Fibroblast of skin of left biceps (primary cell): ENCODE measurements at regions not wholly inside any gene's neighbourhood (a gene's known extent, or its start where the extent isn't known, plus 50 kb on each side); places are given as distances from the start of the nearest gene placed in this dataset.

ENCODE experiments used
- DNase-seq, 2 experiments: peaks; one replicate each; pipeline ENCODE4 v3.0.0-alpha.2; 2013; ENCODE audit warnings: low read depth in 2 of 2

DNA sequence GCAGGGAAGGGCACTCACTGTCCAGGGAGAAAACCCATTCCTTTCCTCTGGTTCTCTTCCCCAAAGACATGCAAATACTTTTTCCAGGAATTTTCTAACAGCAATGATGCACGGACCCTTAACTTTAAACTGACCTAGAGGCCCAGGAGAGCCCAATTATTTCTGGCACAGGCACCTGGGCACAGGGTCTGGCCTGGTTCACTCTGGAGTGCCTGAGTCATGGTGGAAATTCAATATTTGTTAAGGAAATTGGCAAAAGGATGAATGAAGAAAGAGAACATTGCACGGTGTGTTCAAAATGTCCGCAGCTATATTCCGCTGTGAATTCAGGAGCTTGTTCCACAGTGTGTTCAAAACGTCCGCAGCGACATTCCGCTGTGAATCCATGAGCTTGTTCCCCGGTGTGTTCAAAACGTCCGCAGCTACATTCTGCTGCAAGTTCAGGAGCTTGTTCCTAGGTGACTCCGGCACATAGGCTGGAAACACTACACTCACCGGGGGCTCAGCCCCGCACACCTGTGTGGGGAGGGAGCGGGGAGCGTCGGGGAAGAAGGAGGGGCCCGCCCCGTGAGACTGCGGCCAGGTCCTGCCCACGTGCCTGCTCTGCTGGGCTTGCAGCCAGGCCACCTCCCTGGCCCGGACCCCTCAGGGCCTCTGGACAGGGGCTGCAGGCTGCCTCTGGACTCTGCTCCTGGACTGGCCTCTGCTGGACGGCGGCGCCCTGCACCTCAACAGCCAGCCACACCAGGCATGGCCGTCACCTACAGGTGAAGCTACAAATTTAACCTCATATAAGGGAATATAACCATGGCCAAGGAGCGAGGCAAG is 72.0 kb upstream of the FAM20C start:
- DNase-seq = no peak

DNA sequence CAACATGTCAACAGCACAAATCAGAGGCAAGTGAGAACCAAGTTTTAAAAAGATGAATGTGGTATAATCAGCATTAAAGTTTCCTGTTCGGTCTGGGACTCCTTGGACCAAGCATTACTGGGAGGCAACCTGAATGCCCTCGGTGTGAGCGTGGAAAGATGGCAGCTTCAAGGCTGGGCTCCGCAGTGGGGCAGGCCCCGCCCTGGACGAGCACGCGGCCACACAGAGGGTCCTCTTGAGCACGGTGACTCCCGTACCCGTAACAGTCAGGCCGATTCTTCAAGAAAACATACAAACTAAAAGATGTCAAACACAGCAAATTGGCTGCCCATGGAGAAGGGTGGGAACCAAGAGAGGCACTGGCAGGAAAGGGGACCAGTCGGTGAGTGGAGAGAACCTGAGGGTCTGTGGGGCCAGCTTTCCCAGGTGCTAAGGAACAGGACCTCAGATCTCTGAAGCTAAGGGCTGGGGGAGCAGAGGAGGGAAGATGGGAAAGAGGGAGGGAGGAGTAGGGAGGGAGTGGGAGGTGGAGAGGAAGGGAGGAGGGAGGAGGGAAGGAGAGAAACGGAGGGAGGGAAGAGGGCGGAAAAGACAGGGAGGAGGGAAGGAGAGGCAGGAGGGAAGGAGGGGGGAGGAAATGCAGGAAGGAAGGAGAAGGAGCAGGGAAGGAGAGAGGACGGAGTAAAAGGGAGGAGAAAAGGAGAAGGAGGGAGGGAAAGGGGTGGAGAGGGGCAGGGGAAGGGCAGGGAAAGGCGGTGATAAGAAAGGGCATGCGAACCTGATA is 71.2 kb upstream of the FAM20C start:
- DNase-seq = no peak

DNA sequence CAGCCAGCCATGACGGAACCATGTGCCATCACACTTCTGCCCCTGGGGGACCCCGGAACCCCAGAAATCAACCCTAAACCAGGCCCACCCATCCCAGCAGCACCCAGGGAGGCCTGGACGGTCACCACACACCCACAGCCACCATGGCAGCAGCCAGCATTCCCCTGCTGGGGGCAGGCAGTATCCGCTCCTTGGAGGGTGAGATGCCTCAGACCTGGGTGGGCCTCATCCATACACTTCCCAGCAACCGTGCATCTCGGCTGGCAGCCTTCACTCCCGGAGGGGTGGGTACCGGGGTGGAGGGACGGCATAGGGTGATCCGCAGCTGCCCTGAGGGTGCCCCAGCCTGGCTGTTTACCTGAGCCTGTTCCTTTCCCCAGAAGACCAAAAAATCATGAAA is 69.1 kb upstream of the FAM20C start:
- no peak for DNase-seq

- DNase-seq = no peak
Measured at GRCh38 chr7:124130-124949, 68.0 kb upstream of the FAM20C start.

DNA sequence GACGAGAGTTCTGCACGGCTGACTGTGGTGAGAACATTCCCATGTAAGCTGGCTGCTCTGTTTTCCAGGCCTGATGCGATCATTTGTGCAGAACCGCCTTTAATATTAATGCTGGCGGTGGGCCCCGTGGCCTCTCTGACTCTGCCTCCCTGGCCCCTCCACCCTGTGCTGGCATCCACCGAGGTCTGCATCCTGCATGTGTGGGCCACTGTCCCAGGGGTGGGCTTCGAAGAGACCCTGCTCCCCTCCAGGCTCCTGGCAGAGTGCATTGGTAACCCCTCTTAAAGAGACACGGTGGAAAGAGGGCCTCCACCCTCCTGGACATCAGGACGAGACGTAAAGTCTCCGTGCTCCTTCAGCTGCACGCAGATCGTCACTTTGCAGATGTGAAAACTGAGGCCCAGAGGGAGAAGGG is 67.3 kb upstream of the FAM20C start:
- DNase-seq = no peak

DNA sequence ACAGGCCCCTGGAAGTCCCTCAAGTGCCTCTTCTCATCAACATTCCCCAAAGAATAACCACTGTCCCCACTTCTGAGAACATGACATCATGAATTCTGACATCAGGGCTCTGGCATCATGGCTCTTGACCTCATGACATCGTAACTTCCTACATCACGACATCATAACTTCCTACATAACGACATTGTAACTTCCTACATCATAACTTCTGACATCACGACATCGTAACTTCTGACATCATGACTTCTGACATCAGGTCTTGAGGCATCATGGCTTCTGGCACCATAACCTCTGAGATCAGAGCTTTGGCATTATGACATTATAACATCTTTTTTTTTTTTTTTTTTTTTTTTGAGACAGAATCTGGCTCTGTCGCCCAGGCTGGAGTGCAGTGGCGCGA is 66.7 kb upstream of the FAM20C start:
- no peak for DNase-seq

- DNase-seq = no peak
Measured at GRCh38 chr7:126368-126767, 66.0 kb upstream of the FAM20C start.

GRCh38 chr7:127064-127598 is 65.2 kb upstream of the FAM20C start:
- no peak for DNase-seq

DNA sequence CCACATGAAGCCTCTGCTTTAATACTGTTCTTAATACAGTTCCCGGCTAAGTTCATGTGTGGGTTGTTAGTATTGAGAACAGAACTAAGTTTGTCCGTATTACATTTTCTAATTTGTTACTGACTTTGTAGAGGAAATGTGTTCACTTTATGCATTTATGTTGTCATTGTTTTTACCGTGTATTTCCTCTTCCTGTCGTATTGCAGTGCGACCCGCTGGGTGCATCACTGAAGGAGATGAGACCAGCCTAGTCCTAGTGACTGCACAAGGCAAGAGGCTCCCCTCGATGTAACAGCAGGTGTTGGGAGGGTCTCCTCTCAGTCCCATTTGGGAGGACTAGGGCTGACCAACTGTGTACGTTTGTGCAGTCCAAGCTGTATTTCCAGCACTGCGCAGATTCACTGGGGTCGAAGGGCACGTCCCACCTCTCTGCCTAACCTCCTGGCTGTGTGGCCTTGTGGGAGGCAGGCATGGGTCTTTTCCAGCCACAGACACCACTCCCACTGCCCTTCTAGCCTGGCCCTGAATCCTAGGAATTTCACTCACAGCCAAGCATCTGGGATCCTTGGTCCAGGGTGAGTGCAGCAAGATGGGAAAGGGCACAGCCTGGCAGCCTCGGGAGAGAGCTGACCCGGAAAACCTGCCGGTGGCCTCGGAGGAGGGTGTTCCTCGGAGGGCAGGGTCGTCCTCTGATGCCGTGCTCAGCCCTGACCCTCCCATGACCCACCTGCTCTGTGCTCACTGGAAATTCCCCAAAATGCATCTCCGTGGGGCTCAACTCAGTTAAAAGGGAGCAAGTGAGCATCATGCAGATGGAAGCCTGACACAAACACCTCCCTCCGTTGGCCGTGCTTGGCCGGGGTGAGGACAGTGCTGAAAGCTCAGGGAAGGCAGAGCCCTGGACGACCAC is 63.9 kb upstream of the FAM20C start:
- DNase-seq = no peak

DNA sequence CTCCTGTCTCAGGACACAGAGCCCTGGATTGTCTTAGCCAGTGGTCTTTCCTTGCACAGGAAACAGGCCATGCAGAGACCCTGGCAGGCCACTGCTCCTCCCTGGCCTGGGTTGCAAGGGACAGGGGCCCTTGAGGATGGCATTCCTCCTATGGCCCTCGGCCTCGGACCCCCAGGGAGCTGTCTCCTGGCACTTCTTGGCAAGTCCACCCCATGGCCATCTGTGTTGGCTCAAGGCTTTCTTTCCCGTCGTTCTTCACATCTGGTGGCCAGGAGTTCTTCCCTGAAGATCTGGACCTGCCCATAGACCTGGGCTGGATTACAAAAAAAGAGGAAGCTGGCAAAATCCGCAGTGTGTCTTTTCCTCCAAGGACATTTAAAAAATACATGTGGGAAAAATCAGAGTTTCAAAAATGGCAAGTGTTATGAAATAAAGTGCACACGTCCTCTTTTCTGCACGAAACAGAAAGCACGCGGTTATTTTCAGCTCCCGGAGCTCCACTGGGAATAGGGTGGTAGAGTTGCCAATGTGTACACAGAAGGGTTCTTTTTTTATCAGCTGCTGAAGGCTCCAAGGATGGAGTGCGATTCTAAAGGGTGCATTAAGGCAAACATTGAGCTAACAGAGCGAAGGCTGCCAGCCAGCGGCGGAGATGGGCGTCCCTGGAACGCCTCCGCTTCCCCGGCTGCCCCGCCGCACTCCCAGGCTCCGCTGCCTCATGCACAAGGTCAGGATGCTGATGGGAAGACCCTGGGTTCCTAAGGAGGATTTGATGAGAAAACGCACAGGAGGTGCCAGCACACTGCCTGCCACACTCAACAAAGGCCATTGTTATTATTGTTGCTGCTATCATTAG is 62.8 kb upstream of the FAM20C start:
- no peak for DNase-seq

DNA sequence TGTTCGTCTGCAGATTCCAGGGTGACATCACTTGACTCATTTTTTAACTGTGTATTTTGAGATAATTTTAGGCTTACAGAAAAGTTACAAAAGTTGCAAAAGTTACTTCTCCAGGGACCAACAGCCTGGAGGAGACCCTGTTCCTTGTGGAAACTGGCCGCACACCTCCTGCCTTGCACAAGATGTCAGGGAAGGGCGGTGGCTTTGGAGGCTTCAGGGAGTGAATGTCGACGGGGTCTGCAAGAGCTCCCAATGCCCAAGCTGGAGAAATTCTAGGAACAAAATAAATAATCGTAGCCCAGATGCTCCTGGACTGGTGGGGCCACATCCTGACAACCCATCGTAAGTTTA is 62.2 kb upstream of the FAM20C start:
- no peak for DNase-seq

DNA sequence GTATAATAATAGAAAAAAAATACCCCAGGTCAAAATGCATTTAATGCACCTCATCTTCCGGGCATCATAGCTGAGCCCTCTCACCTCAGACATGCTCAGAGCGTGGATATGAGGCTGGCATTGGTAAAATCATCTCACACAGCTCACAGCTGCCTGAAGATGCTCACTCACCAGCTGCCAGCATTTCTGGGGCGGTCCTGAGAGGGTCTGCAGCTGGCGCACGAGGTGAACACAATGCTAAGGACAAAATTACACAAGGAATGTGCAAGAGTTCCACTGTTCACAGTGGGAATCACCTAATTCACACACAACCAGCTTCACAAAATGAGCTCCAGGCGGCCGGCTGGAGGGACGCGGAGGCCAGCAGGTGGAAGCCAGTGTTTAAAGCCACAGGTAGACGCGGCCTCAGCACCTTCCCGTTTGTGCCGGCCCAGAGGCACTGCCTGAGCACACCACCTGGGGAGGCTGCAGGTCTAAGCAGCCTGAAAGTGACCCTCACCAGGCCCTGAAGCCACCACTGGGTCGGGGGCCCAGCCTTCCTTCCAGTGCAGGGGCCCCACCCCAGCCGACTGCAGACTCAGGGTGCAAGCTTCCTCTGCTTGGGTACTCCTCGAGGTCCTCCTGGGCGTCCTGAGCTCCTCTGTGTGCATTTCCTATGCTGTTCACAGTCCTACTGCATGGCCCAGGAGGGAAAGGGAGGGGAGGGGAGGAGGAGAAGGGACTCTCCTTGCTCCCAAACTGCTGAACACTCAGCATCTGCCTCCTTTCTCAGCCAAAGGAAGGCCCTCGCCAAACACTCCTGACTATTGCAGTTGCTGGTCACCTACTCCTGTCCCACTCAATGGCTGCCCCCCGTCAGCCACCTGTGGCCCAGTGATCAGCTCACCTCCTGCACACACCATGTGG is 61.2 kb upstream of the FAM20C start:
- no peak for DNase-seq

DNA sequence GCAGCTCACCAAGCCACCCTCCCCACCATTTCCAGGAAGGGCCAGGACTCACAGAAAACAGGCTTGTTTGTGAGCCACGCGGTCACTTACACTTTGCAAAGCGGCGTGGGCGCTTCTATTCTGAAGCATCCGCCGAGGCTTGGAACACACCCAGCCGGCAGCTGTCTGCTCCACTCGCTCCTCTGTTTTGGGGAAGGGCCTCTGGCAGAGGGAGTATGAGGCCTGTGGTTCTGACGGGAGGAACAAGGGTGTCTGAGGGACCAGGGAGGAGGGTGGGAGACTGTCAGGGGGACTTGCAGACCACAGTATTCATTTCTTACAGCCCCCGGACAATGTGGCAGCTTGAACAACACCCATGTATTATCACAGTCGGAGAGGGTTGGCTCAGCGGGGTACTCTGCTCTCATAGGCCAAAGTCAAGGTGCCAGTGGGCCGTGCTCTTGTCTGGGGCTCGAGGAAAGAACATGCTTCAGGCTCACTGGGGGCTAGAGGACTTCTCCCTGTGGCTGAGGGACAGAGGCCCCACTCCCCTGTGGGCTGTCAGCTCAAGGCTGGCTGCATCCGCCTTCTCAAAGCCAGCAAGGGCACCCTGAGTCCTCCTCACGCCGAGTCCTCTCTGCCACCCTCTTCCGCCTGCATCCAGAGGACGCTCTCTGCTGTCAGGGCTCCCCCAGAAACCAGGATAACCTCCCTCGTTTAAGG is 60.4 kb upstream of the FAM20C start:
- DNase-seq = no peak

GRCh38 chr7:132899-133298 is 59.5 kb upstream of the FAM20C start:
- DNase-seq = no peak

DNA sequence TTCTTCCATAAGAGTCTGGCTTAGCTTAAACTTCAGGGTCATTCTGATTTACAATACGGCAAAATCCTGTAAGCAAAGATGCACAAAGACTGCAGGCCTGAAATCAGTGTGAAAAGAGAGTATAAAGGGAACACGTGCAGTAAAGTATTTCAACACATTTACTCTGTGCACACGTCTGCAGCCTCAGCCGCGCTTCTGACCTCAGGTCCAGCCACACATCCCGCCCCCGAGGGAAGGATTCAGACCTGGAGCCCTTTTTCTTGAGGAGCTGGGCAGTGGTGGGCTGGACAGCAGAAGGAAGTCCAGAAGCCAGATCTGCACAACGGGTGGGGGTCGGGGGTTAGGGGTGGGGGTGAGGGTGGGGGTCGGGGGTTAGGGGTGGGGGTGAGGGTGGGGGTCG is 58.9 kb upstream of the FAM20C start:
- no peak for DNase-seq

DNA sequence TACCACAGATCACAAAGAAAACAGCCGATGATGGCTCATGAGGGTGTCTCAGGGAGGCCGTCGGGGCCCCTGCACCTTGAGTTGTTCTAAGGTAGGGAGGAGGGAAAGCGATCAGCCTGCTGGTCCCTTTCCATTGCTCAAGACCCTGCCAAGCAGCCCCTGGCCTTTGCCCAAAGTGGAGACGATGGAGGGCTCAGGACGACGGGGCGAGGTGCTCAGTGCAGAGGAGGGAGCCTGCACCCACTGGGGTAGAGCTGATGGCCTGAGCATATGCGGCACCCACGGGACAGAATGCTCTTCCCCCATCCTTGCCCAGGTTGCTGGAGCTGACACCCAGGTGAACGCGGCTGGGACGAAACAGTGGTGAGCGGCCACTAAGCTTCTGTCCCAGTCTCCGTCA is 58.3 kb upstream of the FAM20C start:
- DNase-seq = no peak

DNA sequence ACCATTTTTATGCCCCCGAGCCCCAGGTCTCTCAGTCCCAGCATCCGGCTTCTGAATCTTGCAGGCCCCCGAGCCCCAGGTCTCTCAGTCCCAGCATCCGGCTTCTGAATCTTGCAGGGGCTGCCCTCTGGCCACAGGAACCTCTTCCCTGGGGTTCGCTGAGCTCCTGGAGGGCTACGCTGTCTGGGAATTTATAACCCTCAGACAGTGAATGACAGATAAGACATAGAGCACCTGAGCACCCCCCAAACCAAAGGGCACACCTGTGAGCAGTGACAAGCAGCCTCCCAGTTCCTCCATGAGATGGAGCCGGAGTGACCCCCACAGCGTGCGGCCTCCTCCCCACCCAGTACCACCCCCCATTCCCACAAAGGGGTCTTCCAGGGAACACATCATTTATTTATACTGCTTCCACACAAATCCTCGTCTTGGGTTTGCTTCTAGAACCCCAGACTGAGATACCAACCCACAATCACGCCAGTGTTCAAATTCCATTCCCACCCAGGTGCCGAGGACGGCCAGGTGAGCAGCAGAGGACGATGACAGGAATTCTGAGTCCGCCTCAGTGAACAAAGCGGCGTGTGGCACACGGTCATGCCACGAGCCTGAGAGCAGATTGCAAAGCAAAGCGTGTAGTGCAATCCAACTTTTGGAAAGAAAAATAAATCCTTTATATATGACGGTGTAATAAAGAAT is 57.7 kb upstream of the FAM20C start:
- no peak for DNase-seq

DNA sequence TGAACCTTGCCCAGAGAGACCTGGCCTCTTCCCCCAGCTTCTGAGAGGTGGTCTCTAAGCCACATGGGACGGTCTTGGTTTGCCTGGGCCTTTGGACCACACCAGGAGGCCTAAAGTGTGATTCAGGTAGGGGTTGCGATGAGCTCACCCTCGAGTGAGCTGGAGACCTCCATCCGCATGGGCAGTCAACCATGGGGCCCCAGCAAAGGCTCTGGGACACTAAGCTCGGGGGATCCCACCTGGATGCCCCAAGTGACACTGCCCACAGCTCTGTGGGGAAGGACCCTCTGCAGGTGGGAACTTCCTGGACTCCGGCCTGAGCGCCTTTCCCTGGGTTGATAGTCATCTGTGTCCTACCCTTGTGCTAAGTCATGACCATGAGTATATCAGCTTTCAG is 57.1 kb upstream of the FAM20C start:
- no peak for DNase-seq
